BE2C (cell line): ENCODE measurements at regions not wholly inside any gene's neighbourhood (a gene's known extent, or its start where the extent isn't known, plus 50 kb on each side); places are given as distances from the start of the nearest gene placed in this dataset.

Experiments
- DNase-seq: peaks from one replicate; pipeline ENCODE4 v3.0.0-alpha.2; 2020
- H3K27me3 ChIP-seq: fragments of 250-450 bp; sonication (Bioruptor Pico); 2 replicates; pipeline ENCODE4 v1.5.1; 2020; ENCODE audit warnings: mild to moderate bottlenecking
- H3K36me3 ChIP-seq: fragments of 250-450 bp; sonication (Bioruptor Pico); 2 replicates; pipeline ENCODE4 v1.5.1; 2020; ENCODE audit warnings: mild to moderate bottlenecking
- H3K4me1 ChIP-seq: fragments of 250-450 bp; sonication (Bioruptor Pico); 2 replicates; pipeline ENCODE4 v1.5.1; 2020
- H3K4me3 ChIP-seq: 2 replicates; pipeline ENCODE4 v1.5.1; 2011; ENCODE audit warnings: low read depth, low read length
- H3K9me3 ChIP-seq: fragments of 250-450 bp; sonication (Bioruptor Pico); 2 replicates; pipeline ENCODE4 v1.5.1; 2020
- TF ChIP-seq, protein P1 (sequence below): IDR thresholded peaks from 2 replicates; pipeline ENCODE4 v1.5.1; 2012; ENCODE audit warnings: mild to moderate bottlenecking, low read depth, low read length

DNA sequence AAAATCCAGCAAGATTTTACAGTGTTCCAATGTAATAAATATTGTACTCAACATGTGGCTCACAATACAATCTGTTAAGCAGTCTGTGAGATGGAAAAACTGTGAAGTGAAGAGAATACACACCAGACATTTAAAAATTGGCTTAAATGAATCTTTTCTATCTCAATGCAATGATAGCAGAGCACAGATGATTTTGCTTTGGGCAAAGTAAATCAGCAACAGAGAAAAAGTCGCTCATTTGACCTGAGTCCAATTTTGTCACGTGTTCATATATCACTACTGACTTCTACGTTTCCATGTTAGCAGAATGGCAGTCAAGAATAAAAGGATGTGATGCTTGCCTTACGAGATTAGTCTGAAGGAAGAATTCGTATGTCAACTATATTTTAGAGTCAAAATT, 506.7 kb downstream of the POM121L12 start:
- Histone ChIP-seq H3K27me3 (no peaks in the 10 kb centered on the region), H3K36me3 (no peaks in the 10 kb centered on the region), H3K4me3 (no peak overlapping the region), H3K9me3 (no peaks in the 10 kb centered on the region), H3K4me1 (peaks cover 23% of the 10 kb centered on the region)
- peak; percentile 21 for DNase-seq
- TF ChIP-seq, protein P1, sequence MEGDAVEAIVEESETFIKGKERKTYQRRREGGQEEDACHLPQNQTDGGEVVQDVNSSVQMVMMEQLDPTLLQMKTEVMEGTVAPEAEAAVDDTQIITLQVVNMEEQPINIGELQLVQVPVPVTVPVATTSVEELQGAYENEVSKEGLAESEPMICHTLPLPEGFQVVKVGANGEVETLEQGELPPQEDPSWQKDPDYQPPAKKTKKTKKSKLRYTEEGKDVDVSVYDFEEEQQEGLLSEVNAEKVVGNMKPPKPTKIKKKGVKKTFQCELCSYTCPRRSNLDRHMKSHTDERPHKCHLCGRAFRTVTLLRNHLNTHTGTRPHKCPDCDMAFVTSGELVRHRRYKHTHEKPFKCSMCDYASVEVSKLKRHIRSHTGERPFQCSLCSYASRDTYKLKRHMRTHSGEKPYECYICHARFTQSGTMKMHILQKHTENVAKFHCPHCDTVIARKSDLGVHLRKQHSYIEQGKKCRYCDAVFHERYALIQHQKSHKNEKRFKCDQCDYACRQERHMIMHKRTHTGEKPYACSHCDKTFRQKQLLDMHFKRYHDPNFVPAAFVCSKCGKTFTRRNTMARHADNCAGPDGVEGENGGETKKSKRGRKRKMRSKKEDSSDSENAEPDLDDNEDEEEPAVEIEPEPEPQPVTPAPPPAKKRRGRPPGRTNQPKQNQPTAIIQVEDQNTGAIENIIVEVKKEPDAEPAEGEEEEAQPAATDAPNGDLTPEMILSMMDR, result no peak
